ENCODE measurements at regions not wholly inside any gene's neighbourhood (a gene's known extent, or its start where the extent isn't known, plus 50 kb on each side); places are given as distances from the start of the nearest gene placed in this dataset.
A peak's percentile ranks its signal among the peaks of the same experiment; 100 is the strongest.

DNA sequence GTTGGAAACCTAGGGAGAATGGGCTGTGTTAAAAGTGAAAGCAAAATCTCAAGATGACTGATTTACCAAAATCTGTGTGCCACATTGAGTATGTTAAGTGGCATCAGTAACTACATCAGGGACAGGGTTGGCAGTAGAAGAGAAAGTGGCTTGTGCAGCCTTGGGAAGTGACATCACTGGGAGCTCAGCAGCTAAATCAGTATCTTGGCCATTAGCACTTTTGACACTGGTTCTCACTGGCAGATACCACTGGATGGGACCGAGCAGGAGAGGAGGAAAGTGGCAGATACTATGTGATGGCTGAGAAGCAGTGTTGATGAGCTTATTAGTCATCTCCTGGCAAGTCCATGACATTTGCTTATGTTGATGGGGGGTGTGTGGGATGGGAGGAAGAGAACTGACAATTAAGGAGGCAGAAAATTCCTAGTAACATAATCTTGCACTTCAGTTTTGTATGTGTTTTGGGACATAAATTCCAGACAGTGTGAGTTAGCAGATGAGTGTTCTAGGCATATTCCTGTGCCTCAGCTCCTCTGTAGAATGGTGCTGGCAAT lies 322.2 kb downstream of the SOX4 start:
- intact Hi-C loops (cut with micrococcal nuclease; ENCODE audit: unreplicated experiment): no loop called here
- Histone ChIP-seq H3K9me2 (ENCODE audit: insufficient read depth, low read length) (no peaks in the 10 kb centered on the region), H3K36me3 (ENCODE audit: insufficient read depth, low read length) (no peaks in the 10 kb centered on the region), H3K9me3 (ENCODE audit: low read length) (no peaks in the 10 kb centered on the region), H3K4me1 (ENCODE audit: insufficient read depth, low read length, poor library complexity, severe bottlenecking) (no peaks in the 10 kb centered on the region), H3K4me3 (ENCODE audit: low read depth, low read length, poor library complexity, severe bottlenecking) (peak overlapping the region; percentile 47), H4K20me1 (ENCODE audit: insufficient read depth, low read length) (no peaks in the 10 kb centered on the region), H3K79me2 (ENCODE audit: insufficient read depth, low read depth, low read length) (no peaks in the 10 kb centered on the region), H3K27ac (ENCODE audit: low read depth, low read length, poor library complexity, severe bottlenecking) (no peak overlapping the region), H2AFZ (ENCODE audit: low read length) (peak overlapping the region; percentile 60; the same call in 1 of the 2 replicates), H3K4me2 (ENCODE audit: low read length) (peak overlapping the region; percentile 51)
- no TSS peak for BruUV-seq (replicated peaks)
- DNase-seq (ENCODE audit: low spot score): no peak
- CTCF ChIA-PET (ENCODE audit: unreplicated experiment): no interaction called here
- TF ChIP-seq EZH2phosphoT487 (IDR thresholded peaks at IDR 0.05; ENCODE audit: borderline replicate concordance, low read depth, low read length): no peak
- TF ChIP-seq, protein P1, sequence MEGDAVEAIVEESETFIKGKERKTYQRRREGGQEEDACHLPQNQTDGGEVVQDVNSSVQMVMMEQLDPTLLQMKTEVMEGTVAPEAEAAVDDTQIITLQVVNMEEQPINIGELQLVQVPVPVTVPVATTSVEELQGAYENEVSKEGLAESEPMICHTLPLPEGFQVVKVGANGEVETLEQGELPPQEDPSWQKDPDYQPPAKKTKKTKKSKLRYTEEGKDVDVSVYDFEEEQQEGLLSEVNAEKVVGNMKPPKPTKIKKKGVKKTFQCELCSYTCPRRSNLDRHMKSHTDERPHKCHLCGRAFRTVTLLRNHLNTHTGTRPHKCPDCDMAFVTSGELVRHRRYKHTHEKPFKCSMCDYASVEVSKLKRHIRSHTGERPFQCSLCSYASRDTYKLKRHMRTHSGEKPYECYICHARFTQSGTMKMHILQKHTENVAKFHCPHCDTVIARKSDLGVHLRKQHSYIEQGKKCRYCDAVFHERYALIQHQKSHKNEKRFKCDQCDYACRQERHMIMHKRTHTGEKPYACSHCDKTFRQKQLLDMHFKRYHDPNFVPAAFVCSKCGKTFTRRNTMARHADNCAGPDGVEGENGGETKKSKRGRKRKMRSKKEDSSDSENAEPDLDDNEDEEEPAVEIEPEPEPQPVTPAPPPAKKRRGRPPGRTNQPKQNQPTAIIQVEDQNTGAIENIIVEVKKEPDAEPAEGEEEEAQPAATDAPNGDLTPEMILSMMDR (conservative IDR thresholded peaks at IDR 0.05; ENCODE audit: low read length): no peak
- POLR2A ChIA-PET: interaction anchor here (0.8 to 1.0 kb wide), 2 partner anchors 11 to 18 kb away, joined by 3 read pairs; no protein-coding TSS in a partner anchor

- intact Hi-C loops (cut with micrococcal nuclease; ENCODE audit: unreplicated experiment): no loop called here
- no TSS peak for BruUV-seq (replicated peaks)
- POLR2A ChIA-PET: interaction anchor here (1.4 kb wide), 1 partner anchor 17 kb away, joined by 8 read pairs; no protein-coding TSS in a partner anchor
- CTCF ChIA-PET (ENCODE audit: unreplicated experiment): no interaction called here
- Histone ChIP-seq H4K20me1 (ENCODE audit: insufficient read depth, low read length) (no peaks in the 10 kb centered on the region), H3K27ac (ENCODE audit: low read depth, low read length, poor library complexity, severe bottlenecking) (no peak overlapping the region), H3K4me1 (ENCODE audit: insufficient read depth, low read length, poor library complexity, severe bottlenecking) (no peaks in the 10 kb centered on the region), H3K4me3 (ENCODE audit: low read depth, low read length, poor library complexity, severe bottlenecking) (no peak overlapping the region), H2AFZ (ENCODE audit: low read length) (0 out of 2 replicates have a peak overlapping the region, but pooled peaks have one; percentile 13), H3K79me2 (ENCODE audit: insufficient read depth, low read depth, low read length) (no peaks in the 10 kb centered on the region), H3K4me2 (ENCODE audit: low read length) (no peak overlapping the region), H3K9me3 (ENCODE audit: low read length) (no peaks in the 10 kb centered on the region), H3K36me3 (ENCODE audit: insufficient read depth, low read length) (no peaks in the 10 kb centered on the region), H3K9me2 (ENCODE audit: insufficient read depth, low read length) (no peaks in the 10 kb centered on the region)
- no peak for DNase-seq (ENCODE audit: low spot score)
- TF ChIP-seq, protein P1 (conservative IDR thresholded peaks at IDR 0.05; ENCODE audit: low read length): no peak
- TF ChIP-seq EZH2phosphoT487 (IDR thresholded peaks at IDR 0.05; ENCODE audit: borderline replicate concordance, low read depth, low read length): no peak
Observed at GRCh38 chr6:21918041-21918440, 324.5 kb downstream of the SOX4 start.

DNA sequence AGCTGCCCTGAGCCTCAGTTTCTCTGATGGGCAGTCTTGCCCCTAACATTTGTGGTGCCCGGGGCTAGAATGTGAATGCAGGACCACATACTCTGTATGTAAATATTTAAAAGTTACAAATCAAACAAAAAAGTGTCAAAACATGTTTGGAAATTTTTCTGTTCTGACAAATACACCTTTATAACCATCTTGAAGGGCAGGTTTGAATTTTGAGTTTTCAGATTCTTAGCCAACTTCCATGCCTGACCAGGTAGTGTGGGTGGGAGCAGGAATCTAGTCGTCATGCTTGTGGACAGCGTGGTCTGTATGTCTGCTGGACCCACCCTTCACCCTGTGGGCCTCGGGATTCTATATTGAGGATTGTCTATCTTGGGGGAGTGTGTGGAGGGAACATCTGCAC lies 325.1 kb downstream of the SOX4 start:
- H3K27ac ChIP-seq (ENCODE audit: low read depth, low read length, poor library complexity, severe bottlenecking): no peak overlapping the region
- no peaks in the 10 kb centered on the region for H3K9me3 ChIP-seq (ENCODE audit: low read length)
- no peaks in the 10 kb centered on the region for H3K4me1 ChIP-seq (ENCODE audit: insufficient read depth, low read length, poor library complexity, severe bottlenecking)
- H2AFZ ChIP-seq (ENCODE audit: low read length): 0 out of 2 replicates have a peak overlapping the region, but pooled peaks have one; percentile 13
- intact Hi-C loops (cut with micrococcal nuclease; ENCODE audit: unreplicated experiment): no loop called here
- H3K4me3 ChIP-seq (ENCODE audit: low read depth, low read length, poor library complexity, severe bottlenecking): no peak overlapping the region
- TF ChIP-seq, protein P1 (conservative IDR thresholded peaks at IDR 0.05; ENCODE audit: low read length): no peak
- TF ChIP-seq EZH2phosphoT487 (IDR thresholded peaks at IDR 0.05; ENCODE audit: borderline replicate concordance, low read depth, low read length): no peak
- H3K36me3 ChIP-seq (ENCODE audit: insufficient read depth, low read length): no peaks in the 10 kb centered on the region
- ChIA-PET CTCF (ENCODE audit: unreplicated experiment) (no interaction called here), POLR2A (no interaction called here)
- no peaks in the 10 kb centered on the region for H3K9me2 ChIP-seq (ENCODE audit: insufficient read depth, low read length)
- BruUV-seq (replicated peaks): no TSS peak
- no peak for DNase-seq (ENCODE audit: low spot score)
- H3K79me2 ChIP-seq (ENCODE audit: insufficient read depth, low read depth, low read length): no peaks in the 10 kb centered on the region
- H3K4me2 ChIP-seq (ENCODE audit: low read length): no peak overlapping the region
- no peaks in the 10 kb centered on the region for H4K20me1 ChIP-seq (ENCODE audit: insufficient read depth, low read length)
